GM19397 (cell line): ENCODE measurements at regions not wholly inside any gene's neighbourhood (a gene's known extent, or its start where the extent isn't known, plus 50 kb on each side); places are given as distances from the start of the nearest gene placed in this dataset.

Experiments used
- ATAC-seq: cut with Tn5 transposase; IDR thresholded peaks from one replicate; pipeline ENCODE4 v1.9.1; 2021; ENCODE audit warnings: mild to moderate bottlenecking, moderate library complexity; ENCODE audit not compliant: unreplicated experiment

GRCh38 chr2:176702131-176702530, 432.9 kb downstream of the MTX2 start:
- ATAC-seq: no peak

- ATAC-seq: no peak
These were observed 435.1 kb downstream of the MTX2 start for GRCh38 chr2:176704282-176704858.

- ATAC-seq: no peak
These were observed 440.1 kb downstream of the MTX2 start for GRCh38 chr2:176709149-176709951.

GRCh38 chr2:176709991-176710390, 440.7 kb downstream of the MTX2 start:
- ATAC-seq: no peak

GRCh38 chr2:176710657-176711186, 441.5 kb downstream of the MTX2 start:
- ATAC-seq: no peak

DNA sequence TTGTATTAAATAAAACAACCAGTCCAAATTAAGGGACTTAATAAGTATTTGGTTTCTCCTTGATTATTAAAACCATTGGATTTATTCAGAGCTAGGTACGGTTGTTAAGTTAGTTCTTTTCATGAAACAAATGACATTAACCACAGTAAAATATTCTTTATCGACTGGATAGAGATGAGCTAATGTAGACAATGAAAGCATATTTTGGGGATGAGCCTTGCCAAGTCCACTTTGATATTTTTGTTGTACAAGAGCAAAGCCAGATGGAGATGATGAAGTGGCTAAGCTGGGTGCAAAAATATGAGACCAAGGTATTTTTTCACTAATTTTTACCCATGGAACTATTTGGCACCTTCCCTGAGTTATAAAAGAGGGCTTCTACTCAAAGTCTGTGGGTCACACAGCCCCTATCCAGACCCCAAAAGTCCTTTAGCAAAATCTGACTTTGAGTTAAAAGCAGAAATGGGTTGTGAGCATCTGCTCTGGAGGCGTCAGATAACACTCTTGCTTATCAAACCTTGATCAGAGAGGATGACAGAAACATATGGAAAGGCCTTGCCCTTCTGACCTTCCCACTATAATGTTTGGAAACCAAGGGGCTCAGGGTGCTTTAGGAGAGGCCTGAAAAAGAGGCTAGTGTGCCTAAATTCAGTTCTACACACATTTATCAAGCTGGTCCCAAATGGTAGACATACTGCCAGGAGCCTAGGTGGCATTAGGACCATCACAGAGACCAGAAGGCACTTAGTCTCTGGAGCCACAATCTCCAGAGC, 456.8 kb downstream of the MTX2 start:
- ATAC-seq: no peak

GRCh38 chr2:176727696-176728095, 458.5 kb downstream of the MTX2 start:
- no peak for ATAC-seq

- no peak for ATAC-seq
These were observed 460.7 kb downstream of the MTX2 start for GRCh38 chr2:176729706-176730569.

DNA sequence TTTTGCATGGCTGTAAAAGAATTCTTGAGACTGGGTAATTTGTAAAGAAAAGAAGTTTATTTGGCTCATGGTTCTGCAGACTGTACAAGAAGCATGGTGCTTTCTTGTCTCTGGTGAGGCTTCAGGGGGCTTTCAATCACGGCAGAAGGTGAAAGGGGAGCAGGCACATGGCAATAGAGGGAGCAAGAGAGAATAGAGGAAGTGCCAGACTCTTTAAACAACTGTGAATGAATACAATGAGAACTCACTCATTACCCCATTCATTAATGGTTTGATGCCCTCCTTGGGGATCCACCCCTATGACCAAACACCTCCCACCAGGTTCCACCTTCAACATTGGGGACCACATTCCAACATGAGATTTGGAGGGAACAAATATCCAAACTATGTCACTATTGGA, 463.5 kb downstream of the MTX2 start:
- no peak for ATAC-seq

- ATAC-seq: no peak
These were observed 464.6 kb downstream of the MTX2 start for GRCh38 chr2:176733698-176734430.

- no peak for ATAC-seq
These were observed 465.6 kb downstream of the MTX2 start for GRCh38 chr2:176734868-176735267.

GRCh38 chr2:176742271-176742670, 470.3 kb upstream of the HNRNPA3 start:
- ATAC-seq: no peak

DNA sequence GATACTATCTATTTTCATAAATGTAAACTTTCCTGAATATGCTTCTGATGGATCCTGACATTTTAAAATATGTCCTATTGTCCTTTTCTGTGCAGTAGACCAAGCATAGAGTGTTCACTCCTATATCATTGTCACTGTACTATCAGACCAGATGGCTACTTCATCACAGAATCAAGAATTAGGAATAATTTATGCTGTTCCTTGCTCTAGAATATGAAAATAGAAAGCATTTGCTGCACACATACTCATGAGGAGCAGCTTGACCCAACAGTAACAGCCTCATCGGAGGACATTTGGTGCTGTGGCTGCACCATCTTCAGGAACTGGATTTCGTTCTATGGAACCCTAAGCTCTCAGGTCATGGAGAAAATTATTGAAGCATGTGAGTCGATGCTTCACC, 468.9 kb upstream of the HNRNPA3 start:
- no peak for ATAC-seq

DNA sequence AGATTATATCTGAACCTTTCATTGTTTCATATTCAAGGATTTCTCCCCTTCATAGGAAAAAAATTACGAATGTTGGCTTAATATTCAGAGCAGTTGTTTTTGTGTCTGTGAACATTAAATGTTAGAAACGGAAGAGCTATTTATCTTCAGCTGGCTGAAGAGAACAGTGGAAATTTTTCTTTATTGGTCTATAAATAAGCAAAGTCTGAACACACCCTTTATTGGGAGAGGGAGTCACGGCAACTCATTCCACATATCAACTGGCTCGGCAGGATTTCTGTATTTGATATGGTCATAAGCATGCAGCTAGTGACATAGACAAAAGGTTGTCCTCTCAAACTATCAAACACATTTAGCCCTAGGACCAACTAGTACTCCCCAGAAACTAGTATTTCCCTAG, 468.4 kb upstream of the HNRNPA3 start:
- no peak for ATAC-seq

GRCh38 chr2:176745543-176746200, 466.9 kb upstream of the HNRNPA3 start:
- no peak for ATAC-seq

DNA sequence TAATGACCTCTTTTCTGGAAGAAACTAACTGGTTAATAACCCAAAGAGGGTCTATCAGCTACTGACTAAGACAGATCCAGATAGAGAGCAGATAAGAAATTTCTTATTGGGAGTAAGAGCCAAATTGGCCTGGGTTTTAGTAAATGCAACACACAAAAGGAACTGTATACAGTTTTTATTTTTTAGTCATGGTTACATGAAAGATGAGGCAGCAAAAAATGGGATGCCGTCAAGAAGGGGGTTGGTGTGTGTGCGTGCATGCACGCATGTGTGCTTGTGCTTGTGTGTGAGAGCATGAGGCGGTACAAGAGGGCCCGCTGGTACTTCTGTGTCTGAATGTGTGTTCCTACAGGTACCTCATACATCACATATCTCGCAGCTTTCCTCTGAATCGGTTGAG, 466.2 kb upstream of the HNRNPA3 start:
- ATAC-seq: no peak

- ATAC-seq: no peak
These were observed 465.1 kb upstream of the HNRNPA3 start for GRCh38 chr2:176747506-176747905.

DNA sequence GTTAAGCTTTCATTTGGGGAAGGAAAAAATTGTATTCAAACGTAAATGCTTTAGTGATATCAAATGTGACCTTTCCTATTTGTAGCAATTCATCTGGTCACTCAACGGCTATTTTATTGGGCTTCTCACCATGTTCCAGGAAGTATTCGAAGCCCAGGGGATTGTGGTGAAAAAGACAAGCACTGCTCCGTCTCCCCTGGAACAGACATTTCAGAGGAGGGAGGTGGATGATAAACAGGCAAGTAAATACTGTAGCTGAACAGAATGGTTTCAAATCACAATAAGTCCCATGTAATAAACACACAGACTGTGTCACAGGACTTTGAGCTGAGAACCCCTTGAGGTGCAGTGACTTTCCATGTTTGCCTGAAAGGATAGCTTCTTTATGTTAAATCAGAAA, 464.7 kb upstream of the HNRNPA3 start:
- ATAC-seq: no peak

GRCh38 chr2:176748662-176749061, 463.9 kb upstream of the HNRNPA3 start:
- no peak for ATAC-seq
